ENCODE measurements at regions not wholly inside any gene's neighbourhood (a gene's known extent, or its start where the extent isn't known, plus 50 kb on each side); places are given as distances from the start of the nearest gene placed in this dataset.
"Not testable (repeated sequence)": the region's sequence is repeated elsewhere in the genome, so short reads cannot be mapped to it uniquely, and the experiment has no call there.

- not testable (repeated sequence) for H3K9ac ChIP-seq (ENCODE audit: low read length); H3K36me3 ChIP-seq (ENCODE audit: control insufficient read depth, insufficient read depth, low read length); H3K4me1 ChIP-seq (ENCODE audit: control insufficient read depth, insufficient read depth, low read length); H3K27me3 ChIP-seq (ENCODE audit: control insufficient read depth, insufficient read depth, low read length); H3K4me3 ChIP-seq (ENCODE audit: low read length); H3K27ac ChIP-seq (ENCODE audit: low read depth, low read length)
These were observed 189.6 kb upstream of the FRG2C start for GRCh38 chr3:75474530-75474929.

- not testable (repeated sequence) for H3K9ac ChIP-seq (ENCODE audit: low read length); H3K27ac ChIP-seq (ENCODE audit: low read depth, low read length); H3K27me3 ChIP-seq (ENCODE audit: control insufficient read depth, insufficient read depth, low read length); H3K36me3 ChIP-seq (ENCODE audit: control insufficient read depth, insufficient read depth, low read length); H3K4me3 ChIP-seq (ENCODE audit: low read length); H3K4me1 ChIP-seq (ENCODE audit: control insufficient read depth, insufficient read depth, low read length)
These were observed 167.5 kb upstream of the FRG2C start for GRCh38 chr3:75496600-75496999.

GRCh38 chr3:75500357-75500756 is 163.8 kb upstream of the FRG2C start:
- not testable (repeated sequence) for H3K27ac ChIP-seq (ENCODE audit: low read depth, low read length); H3K4me3 ChIP-seq (ENCODE audit: low read length); H3K4me1 ChIP-seq (ENCODE audit: control insufficient read depth, insufficient read depth, low read length); H3K27me3 ChIP-seq (ENCODE audit: control insufficient read depth, insufficient read depth, low read length); H3K9ac ChIP-seq (ENCODE audit: low read length); H3K36me3 ChIP-seq (ENCODE audit: control insufficient read depth, insufficient read depth, low read length)

- H3K27me3 ChIP-seq (ENCODE audit: control insufficient read depth, insufficient read depth, low read length); H3K4me3 ChIP-seq (ENCODE audit: low read length); H3K4me1 ChIP-seq (ENCODE audit: control insufficient read depth, insufficient read depth, low read length); H3K36me3 ChIP-seq (ENCODE audit: control insufficient read depth, insufficient read depth, low read length); H3K27ac ChIP-seq (ENCODE audit: low read depth, low read length); H3K9ac ChIP-seq (ENCODE audit: low read length): not testable (repeated sequence)
These were observed 162.0 kb upstream of the FRG2C start for GRCh38 chr3:75502171-75502570.

- peak overlapping the region; percentile 3 for H3K4me3 ChIP-seq (ENCODE audit: low read length)
These were observed 161.1 kb upstream of the FRG2C start for GRCh38 chr3:75502769-75503756.

GRCh38 chr3:75506603-75507002 is 157.5 kb upstream of the FRG2C start:
- Histone ChIP-seq H3K9ac (ENCODE audit: low read length) (no peak overlapping the region), H3K36me3 (ENCODE audit: control insufficient read depth, insufficient read depth, low read length) (no peaks in the 10 kb centered on the region), H3K4me1 (ENCODE audit: control insufficient read depth, insufficient read depth, low read length) (no peaks in the 10 kb centered on the region), H3K4me3 (ENCODE audit: low read length) (no peak overlapping the region), H3K27ac (ENCODE audit: low read depth, low read length) (no peak overlapping the region), H3K27me3 (ENCODE audit: control insufficient read depth, insufficient read depth, low read length) (no peaks in the 10 kb centered on the region)

More at GRCh38 chr3:75502769-75503756, 161.1 kb upstream of the FRG2C start:
- H3K9ac ChIP-seq (ENCODE audit: low read length); H3K27ac ChIP-seq (ENCODE audit: low read depth, low read length); H3K4me1 ChIP-seq (ENCODE audit: control insufficient read depth, insufficient read depth, low read length); H3K27me3 ChIP-seq (ENCODE audit: control insufficient read depth, insufficient read depth, low read length); H3K36me3 ChIP-seq (ENCODE audit: control insufficient read depth, insufficient read depth, low read length): not testable (repeated sequence)

- not testable (repeated sequence) for H3K4me3 ChIP-seq (ENCODE audit: low read length); H3K9ac ChIP-seq (ENCODE audit: low read length); H3K27me3 ChIP-seq (ENCODE audit: control insufficient read depth, insufficient read depth, low read length); H3K27ac ChIP-seq (ENCODE audit: low read depth, low read length); H3K36me3 ChIP-seq (ENCODE audit: control insufficient read depth, insufficient read depth, low read length); H3K4me1 ChIP-seq (ENCODE audit: control insufficient read depth, insufficient read depth, low read length)
These were observed 156.2 kb upstream of the FRG2C start for GRCh38 chr3:75507956-75508355.

GRCh38 chr3:75527657-75528056 is 136.5 kb upstream of the FRG2C start:
- not testable (repeated sequence) for H3K4me1 ChIP-seq (ENCODE audit: control insufficient read depth, insufficient read depth, low read length); H3K27me3 ChIP-seq (ENCODE audit: control insufficient read depth, insufficient read depth, low read length); H3K27ac ChIP-seq (ENCODE audit: low read depth, low read length); H3K36me3 ChIP-seq (ENCODE audit: control insufficient read depth, insufficient read depth, low read length); H3K4me3 ChIP-seq (ENCODE audit: low read length); H3K9ac ChIP-seq (ENCODE audit: low read length)

DNA sequence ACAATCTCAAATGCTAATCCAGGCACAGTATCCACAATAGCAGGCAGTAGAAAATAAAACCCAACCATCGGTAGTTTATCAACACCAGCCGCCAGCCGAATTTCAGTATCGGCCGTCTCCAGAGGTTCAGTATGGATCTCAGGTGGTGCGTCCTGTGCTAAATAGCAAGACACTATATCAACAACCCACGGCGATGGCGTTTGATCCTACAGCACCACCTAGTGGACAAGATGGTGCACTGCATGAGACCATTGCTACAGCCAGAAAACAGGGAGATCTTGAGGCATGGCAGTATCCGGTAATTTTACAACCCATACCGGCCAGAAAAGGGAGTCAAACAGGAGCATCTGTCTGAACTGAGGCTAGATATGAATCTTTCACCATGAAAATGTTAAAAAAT is 112.0 kb upstream of the FRG2C start:
- H3K27me3 ChIP-seq (ENCODE audit: control insufficient read depth, insufficient read depth, low read length); H3K9ac ChIP-seq (ENCODE audit: low read length); H3K36me3 ChIP-seq (ENCODE audit: control insufficient read depth, insufficient read depth, low read length); H3K4me3 ChIP-seq (ENCODE audit: low read length); H3K4me1 ChIP-seq (ENCODE audit: control insufficient read depth, insufficient read depth, low read length); H3K27ac ChIP-seq (ENCODE audit: low read depth, low read length): not testable (repeated sequence)

GRCh38 chr3:75564427-75564826 is 99.7 kb upstream of the FRG2C start:
- H3K4me1 ChIP-seq (ENCODE audit: control insufficient read depth, insufficient read depth, low read length); H3K27ac ChIP-seq (ENCODE audit: low read depth, low read length); H3K9ac ChIP-seq (ENCODE audit: low read length); H3K36me3 ChIP-seq (ENCODE audit: control insufficient read depth, insufficient read depth, low read length); H3K27me3 ChIP-seq (ENCODE audit: control insufficient read depth, insufficient read depth, low read length); H3K4me3 ChIP-seq (ENCODE audit: low read length): not testable (repeated sequence)

DNA sequence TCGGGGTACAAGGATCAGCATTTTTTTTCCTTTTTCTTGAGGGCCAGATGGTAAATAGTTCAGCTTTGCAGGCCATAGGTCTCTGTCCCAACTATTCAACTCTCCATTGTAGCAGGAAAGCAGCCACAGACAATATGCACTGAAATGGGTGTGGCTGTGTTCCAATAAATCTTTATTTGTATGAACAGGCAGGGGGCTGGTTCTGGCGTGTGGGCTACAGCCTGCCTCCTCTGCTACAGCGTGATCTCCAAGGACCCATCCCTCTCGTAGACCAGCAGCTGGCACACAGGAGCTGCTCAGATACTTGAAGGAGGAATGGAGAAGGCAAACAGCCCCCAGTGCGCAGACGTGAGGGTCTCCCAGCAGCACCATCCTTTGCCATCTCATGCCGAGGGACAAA is 91.8 kb upstream of the FRG2C start:
- not testable (repeated sequence) for H3K36me3 ChIP-seq (ENCODE audit: control insufficient read depth, insufficient read depth, low read length); H3K4me3 ChIP-seq (ENCODE audit: low read length); H3K9ac ChIP-seq (ENCODE audit: low read length); H3K27me3 ChIP-seq (ENCODE audit: control insufficient read depth, insufficient read depth, low read length); H3K4me1 ChIP-seq (ENCODE audit: control insufficient read depth, insufficient read depth, low read length); H3K27ac ChIP-seq (ENCODE audit: low read depth, low read length)

GRCh38 chr3:75579091-75579490 is 85.0 kb upstream of the FRG2C start:
- not testable (repeated sequence) for H3K4me1 ChIP-seq (ENCODE audit: control insufficient read depth, insufficient read depth, low read length); H3K27me3 ChIP-seq (ENCODE audit: control insufficient read depth, insufficient read depth, low read length); H3K4me3 ChIP-seq (ENCODE audit: low read length); H3K36me3 ChIP-seq (ENCODE audit: control insufficient read depth, insufficient read depth, low read length); H3K9ac ChIP-seq (ENCODE audit: low read length); H3K27ac ChIP-seq (ENCODE audit: low read depth, low read length)

GRCh38 chr3:75579536-75579935 is 84.6 kb upstream of the FRG2C start:
- H3K4me3 ChIP-seq (ENCODE audit: low read length); H3K27me3 ChIP-seq (ENCODE audit: control insufficient read depth, insufficient read depth, low read length); H3K4me1 ChIP-seq (ENCODE audit: control insufficient read depth, insufficient read depth, low read length); H3K9ac ChIP-seq (ENCODE audit: low read length); H3K36me3 ChIP-seq (ENCODE audit: control insufficient read depth, insufficient read depth, low read length); H3K27ac ChIP-seq (ENCODE audit: low read depth, low read length): not testable (repeated sequence)
